Pulmonary artery endothelial cell (primary cell): ENCODE measurements at regions not wholly inside any gene's neighbourhood (a gene's known extent, or its start where the extent isn't known, plus 50 kb on each side); places are given as distances from the start of the nearest gene placed in this dataset.

Source experiments
- DNase-seq: peaks from one replicate; pipeline ENCODE4 v3.0.0-alpha.2; 2011; ENCODE audit warnings: low read depth, low spot score

DNA sequence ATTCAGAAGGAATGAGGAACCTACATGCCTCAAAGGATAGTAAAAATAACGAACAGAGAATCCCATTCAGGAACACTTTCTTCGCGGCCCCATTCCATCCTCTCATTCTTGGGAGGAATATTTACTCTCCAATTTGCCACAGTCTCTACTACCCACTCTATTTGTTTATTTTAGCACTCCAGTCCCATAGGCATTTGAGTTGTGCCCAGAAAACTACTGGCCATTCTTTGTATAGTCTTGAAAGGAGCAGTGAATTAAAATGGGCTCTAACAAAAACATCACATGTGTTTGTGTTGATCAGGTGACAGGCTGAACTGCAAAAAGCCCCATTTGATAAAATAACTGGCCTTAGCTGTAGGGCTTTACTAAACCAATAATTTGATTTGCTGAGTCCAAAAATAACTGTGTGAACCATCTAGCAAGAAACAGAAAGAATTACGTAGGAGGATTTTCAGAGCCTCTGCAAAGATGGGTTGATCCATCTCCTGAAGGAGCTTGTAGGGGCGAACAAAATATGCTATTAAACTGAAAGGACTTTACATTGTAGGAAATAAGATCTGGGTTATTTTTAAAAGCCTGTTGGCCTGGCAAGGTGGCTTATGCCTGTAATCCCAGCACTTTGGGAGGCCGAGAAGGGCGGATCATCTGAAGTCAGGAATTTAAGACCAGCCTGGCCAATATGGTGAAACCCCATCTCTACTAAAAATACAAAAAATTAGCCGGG, 142.3 kb upstream of the CPNE8 start:
- no peak for DNase-seq

- no peak for DNase-seq
Measured at GRCh38 chr12:39044754-39045153, 139.4 kb upstream of the CPNE8 start.

DNA sequence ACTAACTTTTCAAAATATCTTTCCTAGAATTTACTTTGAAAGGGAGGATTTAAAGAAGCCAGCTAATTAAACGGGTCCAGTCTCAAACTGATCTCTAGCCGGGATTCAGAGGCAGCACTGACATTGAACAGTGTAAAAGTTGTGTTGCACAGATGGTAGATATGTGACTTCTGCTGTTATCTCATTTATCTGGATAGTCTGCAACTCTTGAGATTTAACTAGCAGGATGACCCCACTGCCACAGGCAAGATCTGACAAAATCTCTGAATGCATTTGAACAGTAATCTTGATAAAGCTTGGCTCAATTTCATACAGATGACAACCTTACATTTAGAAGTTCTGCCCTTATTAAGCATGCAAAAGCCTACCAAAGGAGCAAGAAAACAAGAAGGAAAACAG, 138.0 kb upstream of the CPNE8 start:
- DNase-seq: no peak

DNA sequence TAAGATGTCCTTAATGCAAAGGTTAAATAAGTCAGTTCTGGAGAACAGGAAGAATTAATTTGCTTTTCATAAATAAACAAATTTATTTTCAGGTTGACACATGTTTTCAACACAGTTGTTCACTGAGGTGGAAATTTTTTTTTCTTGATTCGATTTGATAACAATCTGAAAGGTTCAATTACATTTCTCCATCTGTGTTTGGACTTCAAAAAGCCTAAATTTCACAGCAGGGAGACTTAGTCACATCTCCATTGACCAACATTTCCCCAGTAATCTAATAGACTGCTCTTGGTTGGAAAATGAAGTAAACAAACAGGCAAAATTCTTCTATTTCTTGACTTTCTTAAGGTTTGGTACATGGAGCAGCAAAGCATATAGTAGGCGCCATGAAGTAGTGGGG, 134.9 kb upstream of the CPNE8 start:
- no peak for DNase-seq

DNA sequence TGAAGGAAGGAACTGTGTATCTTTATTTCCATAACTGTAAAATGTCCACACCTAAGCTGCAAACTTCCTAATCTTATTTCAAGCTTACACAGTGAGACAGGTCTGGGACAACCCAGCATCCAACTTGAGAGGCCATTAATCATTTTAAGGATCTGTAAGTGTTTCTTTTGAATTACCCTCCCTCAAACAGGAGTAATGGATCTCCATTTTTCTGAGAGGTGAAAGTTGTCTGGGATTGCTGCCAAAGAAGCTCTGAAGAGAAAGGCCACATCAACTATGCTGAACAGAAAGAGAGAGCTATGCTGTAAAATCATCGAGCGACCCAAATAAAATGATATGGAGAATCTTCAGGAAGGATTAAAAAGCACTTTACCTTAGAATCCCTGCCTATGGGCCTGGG, 131.7 kb upstream of the CPNE8 start:
- no peak for DNase-seq

GRCh38 chr12:39036105-39036504, 130.7 kb upstream of the CPNE8 start:
- DNase-seq: no peak

- DNase-seq: no peak
Measured at GRCh38 chr12:39033782-39034181, 128.4 kb upstream of the CPNE8 start.

- DNase-seq: no peak
Measured at GRCh38 chr12:39032448-39032847, 127.1 kb upstream of the CPNE8 start.

DNA sequence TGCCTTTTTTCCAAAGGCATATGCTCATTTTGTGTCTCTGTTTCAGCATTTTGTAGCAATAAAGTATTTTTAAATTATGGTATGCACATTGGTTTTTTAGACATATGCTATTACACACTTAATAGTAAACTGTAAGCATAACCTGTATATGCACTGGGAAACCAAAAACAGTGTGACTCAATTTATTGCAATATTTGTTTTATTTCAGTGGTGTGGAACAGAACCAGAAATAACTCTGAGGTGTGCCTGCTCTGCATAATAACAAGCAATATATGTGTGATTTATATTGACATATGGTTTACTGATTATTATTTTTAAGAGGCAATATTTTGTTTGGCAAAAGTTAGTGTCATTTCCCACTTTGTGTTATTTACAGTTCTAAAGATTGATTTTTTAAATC, 126.6 kb upstream of the CPNE8 start:
- no peak for DNase-seq

DNA sequence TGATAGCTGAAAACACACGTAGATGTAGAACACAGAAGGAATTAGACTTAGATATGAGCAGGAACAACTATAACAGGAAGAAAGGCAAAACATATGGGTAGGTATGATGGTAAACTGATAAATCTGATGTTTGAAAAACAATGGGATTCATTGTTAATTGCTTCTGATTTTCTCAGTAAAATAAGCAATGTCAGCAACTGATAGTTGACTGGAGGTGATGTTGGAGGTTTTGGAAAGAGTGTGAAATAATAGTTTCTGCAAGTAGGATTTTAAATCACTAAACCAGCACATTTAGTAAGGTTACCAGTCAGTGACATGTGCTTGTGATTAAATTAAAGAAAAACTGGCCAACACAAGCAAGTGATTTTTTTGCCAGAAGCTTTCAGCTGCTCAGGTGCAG, 123.0 kb upstream of the CPNE8 start:
- no peak for DNase-seq

GRCh38 chr12:39012870-39013269, 107.5 kb upstream of the CPNE8 start:
- no peak for DNase-seq

DNA sequence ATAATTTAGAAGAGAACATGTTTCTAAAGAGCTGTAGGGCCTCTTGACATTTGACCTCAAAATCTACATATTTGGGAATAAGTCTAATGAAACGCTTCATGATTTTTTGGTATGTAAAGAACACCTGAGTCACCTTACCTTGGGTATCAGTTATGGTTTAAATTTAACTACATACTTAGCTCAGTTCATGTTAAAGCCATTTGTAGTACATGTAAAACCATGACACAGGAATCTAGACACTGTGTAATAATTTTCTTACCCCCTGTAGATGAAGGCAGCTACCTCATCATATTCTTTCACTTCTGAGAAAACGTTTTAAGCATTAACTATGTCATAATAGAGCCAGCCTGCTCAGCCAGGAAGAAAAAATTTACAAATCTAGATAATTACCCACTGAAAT, 105.8 kb upstream of the CPNE8 start:
- DNase-seq: no peak

DNA sequence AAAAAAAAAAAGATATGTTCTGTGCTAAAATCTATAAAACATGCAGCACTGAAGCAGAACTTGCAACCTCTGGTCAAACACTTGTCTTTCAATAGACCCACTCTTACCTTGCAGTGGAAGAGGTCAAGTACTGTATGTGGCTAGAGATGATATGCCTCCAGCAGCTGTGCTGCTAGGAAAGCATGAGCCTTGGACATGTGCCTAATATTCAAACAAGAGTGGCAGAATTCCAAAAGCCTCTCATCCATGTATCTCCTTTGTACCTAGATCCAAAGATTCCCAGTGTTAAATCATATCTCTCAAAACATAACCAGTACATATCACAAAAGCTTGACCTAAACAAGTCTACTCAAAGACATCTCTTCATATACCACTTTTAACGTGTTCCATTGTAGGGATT, 105.0 kb upstream of the CPNE8 start:
- DNase-seq: no peak

DNA sequence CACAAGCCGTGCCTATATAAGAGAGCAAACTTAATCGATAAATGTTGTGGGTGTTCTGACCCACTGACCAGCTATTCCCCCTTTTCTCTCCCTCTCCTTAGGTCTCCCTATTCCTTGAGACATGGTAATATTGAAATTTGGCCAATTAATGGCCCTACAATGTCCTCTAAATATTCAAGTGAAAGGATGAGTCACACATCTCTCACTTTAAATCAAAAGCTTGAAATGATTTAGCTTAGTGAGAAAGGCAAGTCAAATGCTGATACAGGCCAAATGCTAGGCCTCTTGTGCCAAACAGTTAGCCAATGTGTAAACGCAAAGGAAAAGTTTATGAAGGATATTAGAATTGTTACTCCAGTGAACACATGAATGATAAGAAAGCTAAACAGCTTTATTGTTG, 102.2 kb upstream of the CPNE8 start:
- no peak for DNase-seq

- DNase-seq: no peak
Measured at GRCh38 chr12:39006286-39006685, 100.9 kb upstream of the CPNE8 start.

- no peak for DNase-seq
Measured at GRCh38 chr12:39005671-39006070, 100.3 kb upstream of the CPNE8 start.

GRCh38 chr12:39003541-39004155, 98.3 kb upstream of the CPNE8 start:
- no peak for DNase-seq

DNA sequence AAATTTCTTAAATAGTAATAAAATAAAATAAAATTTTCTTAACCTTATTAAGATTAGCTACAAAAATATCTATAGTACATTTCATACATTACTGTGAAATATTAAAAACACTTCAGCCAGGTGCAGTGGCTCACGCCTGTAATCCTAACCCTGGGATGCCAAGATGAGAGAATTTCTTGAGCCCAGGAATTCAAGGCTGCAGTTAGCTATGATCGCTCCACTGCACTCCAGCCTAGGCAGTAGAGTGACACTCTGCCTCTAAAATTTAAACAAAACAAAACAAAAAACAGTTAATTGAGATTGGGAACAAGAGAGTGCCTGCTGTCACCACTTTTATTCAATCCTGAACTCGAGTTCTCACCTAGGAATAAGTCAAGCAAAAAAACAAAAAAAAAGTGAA, 95.0 kb upstream of the CPNE8 start:
- DNase-seq: no peak

DNA sequence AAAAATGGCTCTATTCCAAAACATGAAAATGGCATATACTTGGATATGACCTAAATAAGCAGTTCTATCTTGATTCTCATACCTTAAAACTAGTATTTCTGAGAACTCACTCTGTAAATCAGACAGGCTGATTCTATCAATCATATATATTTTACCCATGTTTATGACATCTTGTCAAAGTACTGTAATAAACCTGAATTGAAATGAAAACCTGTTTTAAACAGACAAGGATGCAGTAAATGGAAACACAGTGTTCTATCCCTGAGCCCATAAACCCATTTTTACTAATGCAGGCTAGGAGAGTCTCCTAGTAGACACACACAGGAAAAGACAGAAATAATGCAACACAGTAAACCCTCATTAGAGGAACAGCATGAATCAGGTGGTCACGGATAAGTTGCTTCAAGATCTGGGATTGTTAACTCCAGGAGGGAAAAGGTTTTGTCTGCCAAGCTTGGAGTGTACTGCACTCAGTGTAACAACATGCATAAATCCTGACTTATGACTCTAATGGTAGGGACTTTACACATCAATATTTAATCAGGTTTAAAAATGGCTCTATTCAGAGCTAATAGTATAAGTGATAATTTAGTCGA, 93.6 kb upstream of the CPNE8 start:
- DNase-seq: no peak

GRCh38 chr12:38995249-38995648, 89.9 kb upstream of the CPNE8 start:
- no peak for DNase-seq

DNA sequence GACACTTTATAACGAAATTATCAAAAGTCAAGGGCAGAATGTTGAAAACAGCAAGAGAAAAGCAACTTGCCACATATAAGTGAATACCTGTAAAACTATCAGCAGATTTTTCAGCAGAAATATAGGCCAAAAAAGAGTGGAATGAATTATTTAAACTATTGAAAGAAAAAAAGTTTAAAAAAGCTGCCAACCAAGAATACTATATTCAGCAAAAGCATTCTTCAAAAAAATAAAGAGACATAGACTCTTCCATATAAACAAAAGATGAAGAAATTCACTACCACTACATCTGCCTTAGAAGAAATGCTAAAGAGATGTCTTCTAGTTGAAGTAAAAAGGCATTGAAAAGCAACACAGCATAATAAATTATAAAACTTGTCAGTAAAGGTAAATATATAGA, 80.6 kb upstream of the CPNE8 start:
- DNase-seq: no peak

- no peak for DNase-seq
Measured at GRCh38 chr12:38984388-38984787, 79.0 kb upstream of the CPNE8 start.

DNA sequence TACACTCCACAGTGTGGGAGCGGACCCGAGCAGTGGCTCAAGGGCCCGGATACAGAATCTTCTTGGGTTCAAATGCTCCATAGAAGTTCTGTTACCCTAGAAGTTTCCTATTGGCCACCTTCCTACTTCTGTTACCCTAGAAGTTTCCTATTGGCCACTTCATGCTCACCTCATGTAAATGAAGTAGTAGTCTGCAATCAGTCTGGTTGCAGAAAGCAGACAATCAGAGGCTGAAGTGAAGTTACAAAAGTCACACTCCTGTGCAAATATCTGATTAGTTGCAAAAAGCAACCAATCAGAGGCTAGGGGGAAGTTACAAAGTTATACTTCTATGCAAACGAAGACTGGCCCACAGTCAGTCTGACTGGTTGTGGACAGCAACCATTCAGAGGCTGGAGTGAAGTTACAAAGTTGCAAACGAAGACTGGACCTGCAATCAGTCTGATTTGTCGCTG, 77.8 kb upstream of the CPNE8 start:
- DNase-seq: no peak
